Aorta (tissue), 5 donors: ENCODE measurements at regions not wholly inside any gene's neighbourhood (a gene's known extent, or its start where the extent isn't known, plus 50 kb on each side); places are given as distances from the start of the nearest gene placed in this dataset.

ENCODE experiments used
- ATAC-seq: fragments of 200-7000 bp; cut with Tn5 transposase; one replicate; pipeline ENCODE4 v1.9.1; 2022; ENCODE audit warnings: moderate library complexity; ENCODE audit not compliant: low FRiP score
- DNase-seq, 2 donors: peaks; one replicate each; pipeline ENCODE4 v3.0.0-alpha.2; 2020
- H3K27ac ChIP-seq, 2 donors: one replicate each; pipeline ENCODE4 v1.5.1; 2013; ENCODE audit warnings: low read length in 2 of 2, mild to moderate bottlenecking in 2 of 2, moderate library complexity in 2 of 2, control low read depth in 1 of 2, inconsistent platforms in 1 of 2, low read depth in 1 of 2
- H3K27me3 ChIP-seq, 2 donors: one replicate each; pipeline ENCODE4 v1.6.1; 2013; ENCODE audit warnings: control low read depth in 1 of 2, low read length in 1 of 2, mild to moderate bottlenecking in 1 of 2, moderate library complexity in 1 of 2; ENCODE audit not compliant: insufficient read depth in 2 of 2, control insufficient read depth in 1 of 2
- H3K36me3 ChIP-seq, 2 donors: one replicate each; pipeline ENCODE4 v1.6.1; 2013; ENCODE audit warnings: control low read depth in 1 of 2, low read length in 1 of 2, mild to moderate bottlenecking in 1 of 2; ENCODE audit not compliant: insufficient read depth in 2 of 2, control insufficient read depth in 1 of 2
- H3K4me1 ChIP-seq, 2 donors: one replicate each; pipeline ENCODE4 v1.6.1; 2013; ENCODE audit warnings: low read length in 2 of 2, control low read depth in 1 of 2, mild to moderate bottlenecking in 1 of 2, moderate library complexity in 1 of 2; ENCODE audit not compliant: insufficient read depth in 2 of 2, control insufficient read depth in 1 of 2
- H3K4me3 ChIP-seq, 2 donors: one replicate each; pipeline ENCODE4 v1.5.1; 2013; ENCODE audit warnings: low read length in 2 of 2, control low read depth in 1 of 2, mild to moderate bottlenecking in 1 of 2
- H3K9me3 ChIP-seq: one replicate; pipeline ENCODE4 v1.6.1; 2013; ENCODE audit warnings: mild to moderate bottlenecking, low read length; ENCODE audit not compliant: control insufficient read depth
- WGBS, 2 donors: extraction: QIAGEN DNeasy Blood & Tissue Kit; methylation state at CpG; one replicate each; pipeline ENCODE4 v1.1.7; 2013; 5-methylcytosine and 5-hydroxymethylcytosine counted together
- intact Hi-C, 2 donors: fragments of 100-400 bp; cut with DNase I; formaldehyde crosslinking; loops; one replicate each; pipeline versions ENCODE4 v1.14.2 to v1.15.0; 2022
- donor health status: healthy with polysubstance abuse.
- donor health status: Bipolar disorder and iron deficiency.
- donor health status: DM: no; HTN: no; CAD: no.
- donor health status: DM: no; HTN: no; CAD: no.
- donor health status: DM: yes; HTN: yes; CAD: no.

DNA sequence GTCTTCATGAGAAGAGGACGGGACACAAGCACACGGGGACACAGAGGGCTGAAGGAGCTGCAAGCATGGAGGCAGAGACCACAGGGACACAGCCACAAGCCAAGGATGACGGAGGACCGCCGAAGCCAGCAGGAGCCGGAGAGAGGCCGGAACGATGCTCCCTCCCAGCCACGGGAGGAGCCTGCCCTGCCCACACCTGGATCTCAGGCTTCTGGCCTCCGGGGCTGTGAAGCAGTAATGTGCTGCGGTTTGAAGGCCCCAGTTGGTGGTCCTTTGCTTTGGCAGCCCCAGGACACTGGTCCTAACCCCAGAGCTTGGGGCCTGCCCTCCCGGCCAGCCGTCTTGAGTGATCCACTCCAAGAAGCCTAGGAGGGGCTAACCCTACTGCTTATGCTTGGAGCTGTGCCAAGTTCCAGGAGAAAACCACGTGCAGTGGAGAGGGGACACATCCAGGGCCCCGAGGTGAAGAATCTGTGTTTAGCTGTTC is 85.9 kb downstream of the HMX1 start:
- 55 to 58% methylated on average over 15 of the region's 15 CpGs for WGBS, 2 donors
- no peaks in the 10 kb centered on the region for H3K36me3 ChIP-seq

DNA sequence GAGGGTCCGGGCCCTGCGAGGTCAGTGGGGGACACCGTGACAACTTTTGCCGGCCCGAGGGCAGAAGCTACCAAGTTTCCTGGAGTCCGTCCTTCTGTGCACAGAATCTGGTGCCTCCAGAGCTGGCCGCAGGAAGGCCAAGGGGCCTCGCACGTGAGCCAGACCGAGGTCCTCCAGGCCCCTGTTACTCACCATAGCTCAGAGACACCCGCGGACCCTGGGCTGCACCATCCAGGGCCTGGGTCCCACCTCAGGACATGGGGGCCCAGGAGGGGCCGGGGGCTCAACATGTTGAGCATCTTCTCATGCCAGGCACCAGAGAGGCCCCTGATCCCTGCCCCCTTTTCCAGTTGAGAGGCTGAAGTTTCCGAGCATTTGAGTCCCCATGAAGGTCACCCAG is 87.9 kb downstream of the HMX1 start:
- H3K27me3 ChIP-seq: no peaks in the 10 kb centered on the region
- H3K27ac ChIP-seq: no peak overlapping the region
- H3K36me3 ChIP-seq: no peaks in the 10 kb centered on the region
- WGBS, 2 donors: 73 to 79% methylated on average over 14 of the region's 14 CpGs
- no peak overlapping the region for H3K4me3 ChIP-seq
- intact Hi-C loops: no loop called here
- DNase-seq (no peak), ATAC-seq (no peak)
- H3K4me1 ChIP-seq: no peaks in the 10 kb centered on the region
- no peaks in the 10 kb centered on the region for H3K9me3 ChIP-seq

More for the DNA sequence above, 85.9 kb downstream of the HMX1 start:
- Histone ChIP-seq H3K4me3 (no peak overlapping the region), H3K27me3 (no peaks in the 10 kb centered on the region), H3K9me3 (no peaks in the 10 kb centered on the region), H3K4me1 (no peaks in the 10 kb centered on the region), H3K27ac (no peak overlapping the region)
- intact Hi-C loops: no loop called here
- DNase-seq (no peak), ATAC-seq (no peak)

DNA sequence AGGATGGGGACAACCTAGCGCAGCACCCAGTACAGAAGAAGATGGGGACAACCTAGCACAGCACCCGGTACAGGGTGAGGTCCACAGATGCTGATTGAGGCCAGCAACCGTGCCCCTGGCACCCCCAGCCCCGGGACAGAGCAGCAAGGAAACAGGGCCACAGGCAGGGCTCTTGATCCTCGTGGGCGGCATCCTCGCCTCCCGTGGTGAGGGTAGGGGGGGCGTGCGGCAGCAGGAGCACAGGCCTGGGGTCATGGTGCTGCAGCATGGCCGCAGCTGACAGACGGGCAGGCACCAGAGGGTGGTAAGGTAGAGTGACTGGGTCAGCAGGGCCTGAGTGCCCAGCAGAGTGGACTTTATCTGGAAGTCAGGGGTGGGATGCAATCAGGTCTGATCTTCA is 89.5 kb downstream of the HMX1 start:
- Histone ChIP-seq H3K36me3 (no peaks in the 10 kb centered on the region), H3K4me3 (no peak overlapping the region), H3K27me3 (no peaks in the 10 kb centered on the region), H3K9me3 (no peaks in the 10 kb centered on the region), H3K4me1 (no peaks in the 10 kb centered on the region), H3K27ac (no peak overlapping the region)
- ATAC-seq (no peak), DNase-seq (no peak)
- intact Hi-C loops: no loop called here
- 79 to 86% methylated on average over 12 of the region's 12 CpGs for WGBS, 2 donors

DNA sequence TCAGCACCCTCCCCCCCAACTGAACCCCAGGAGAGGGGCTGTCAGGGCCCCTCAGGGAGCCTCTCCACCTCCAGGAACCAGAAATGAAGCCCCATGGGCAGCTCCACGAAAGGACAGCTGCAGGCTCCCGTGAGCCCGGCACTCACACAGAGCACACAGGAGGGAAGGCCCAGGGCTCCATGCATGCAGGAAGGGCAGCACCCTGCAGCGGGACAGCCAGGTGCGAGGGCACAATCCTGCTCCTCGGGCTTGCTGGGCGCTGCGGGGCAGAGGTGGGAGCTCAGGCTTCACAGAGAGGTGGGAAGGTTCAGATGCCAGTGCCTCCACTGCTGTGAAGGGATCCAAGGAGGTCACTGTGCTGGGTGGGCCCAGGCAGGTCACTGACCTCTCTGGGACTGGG is 90.0 kb downstream of the HMX1 start:
- no peak for DNase-seq
- intact Hi-C loops: no loop called here
- ATAC-seq: no peak
- no peaks in the 10 kb centered on the region for H3K9me3 ChIP-seq
- no peak overlapping the region for H3K27ac ChIP-seq
- no peaks in the 10 kb centered on the region for H3K36me3 ChIP-seq
- H3K4me1 ChIP-seq: no peaks in the 10 kb centered on the region
- H3K27me3 ChIP-seq: no peaks in the 10 kb centered on the region
- no peak overlapping the region for H3K4me3 ChIP-seq
- 89 to 90% methylated on average over 8 of the region's 8 CpGs for WGBS, 2 donors

DNA sequence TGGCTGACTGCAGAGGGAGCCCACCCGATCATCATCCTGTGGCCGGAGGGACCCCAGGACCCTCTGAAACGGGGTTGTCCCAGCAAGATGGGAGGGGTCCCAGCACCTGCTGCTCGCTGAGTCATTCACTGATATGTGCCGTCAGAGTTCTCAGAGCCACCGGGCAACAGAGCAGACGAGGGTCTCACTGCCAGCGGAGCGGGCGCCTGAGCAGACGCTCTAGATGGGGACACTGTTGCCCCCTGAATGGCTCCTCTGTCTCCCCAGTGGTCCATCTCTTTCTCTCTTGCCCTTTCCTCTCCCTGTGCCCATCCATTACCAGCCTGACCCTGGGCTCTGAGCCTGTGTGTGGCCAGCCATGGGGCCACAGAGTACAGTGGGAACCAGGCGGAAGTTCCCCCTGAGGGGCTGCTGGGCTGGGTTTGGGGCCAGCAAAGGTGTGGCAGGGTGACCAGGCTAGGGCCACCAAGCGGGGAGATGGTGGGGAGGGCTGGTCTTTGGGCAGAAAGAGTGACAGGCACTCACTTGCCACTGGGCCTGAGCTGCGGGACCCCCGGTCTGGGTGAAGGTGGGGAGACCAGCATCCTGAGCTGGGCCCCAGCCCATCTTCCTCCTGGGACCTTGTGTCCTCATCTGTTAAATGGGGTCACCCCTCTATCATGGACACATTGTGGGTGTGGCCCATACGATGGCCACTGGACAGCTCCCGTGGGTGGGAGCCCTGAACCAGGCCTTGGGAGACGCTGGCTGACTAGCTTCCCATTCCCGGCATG is 90.9 kb downstream of the HMX1 start:
- no peak for DNase-seq
- H3K4me3 ChIP-seq: no peak overlapping the region
- no peaks in the 10 kb centered on the region for H3K27me3 ChIP-seq
- H3K27ac ChIP-seq: no peak overlapping the region
- ATAC-seq: no peak
- no peaks in the 10 kb centered on the region for H3K4me1 ChIP-seq
- H3K36me3 ChIP-seq: no peaks in the 10 kb centered on the region
- no peaks in the 10 kb centered on the region for H3K9me3 ChIP-seq
- intact Hi-C loops: no loop called here
- 73 to 74% methylated on average over 16 to 19 of the region's 19 CpGs for WGBS, 2 donors

DNA sequence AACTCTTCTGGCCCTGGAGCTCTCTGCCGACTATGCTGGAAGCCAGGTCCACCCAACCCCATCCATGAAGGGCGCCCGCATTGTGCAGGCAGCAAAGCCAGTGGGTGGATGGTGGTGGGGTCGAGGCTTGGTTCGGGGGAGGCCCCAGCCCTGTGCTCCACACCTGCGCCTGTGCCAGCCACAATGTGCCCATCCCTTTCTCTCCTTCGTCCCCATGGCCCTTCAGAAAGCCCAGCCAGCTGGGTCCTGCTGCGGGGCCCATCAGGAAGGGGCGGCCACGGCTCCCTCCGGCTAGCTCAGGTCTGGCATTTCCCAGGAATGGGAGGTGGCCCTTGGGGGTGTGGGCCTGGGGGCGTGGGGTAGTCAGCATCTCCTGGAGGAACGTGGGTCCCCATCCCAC is 91.6 kb downstream of the HMX1 start:
- no peak overlapping the region for H3K27ac ChIP-seq
- H3K4me3 ChIP-seq: no peak overlapping the region
- no peak for DNase-seq
- no peaks in the 10 kb centered on the region for H3K4me1 ChIP-seq
- no peak for ATAC-seq
- H3K27me3 ChIP-seq: no peaks in the 10 kb centered on the region
- H3K36me3 ChIP-seq: no peaks in the 10 kb centered on the region
- no peaks in the 10 kb centered on the region for H3K9me3 ChIP-seq
- WGBS, 2 donors: 60 to 61% methylated on average over 12 to 13 of the region's 13 CpGs
- intact Hi-C loops: no loop called here

DNA sequence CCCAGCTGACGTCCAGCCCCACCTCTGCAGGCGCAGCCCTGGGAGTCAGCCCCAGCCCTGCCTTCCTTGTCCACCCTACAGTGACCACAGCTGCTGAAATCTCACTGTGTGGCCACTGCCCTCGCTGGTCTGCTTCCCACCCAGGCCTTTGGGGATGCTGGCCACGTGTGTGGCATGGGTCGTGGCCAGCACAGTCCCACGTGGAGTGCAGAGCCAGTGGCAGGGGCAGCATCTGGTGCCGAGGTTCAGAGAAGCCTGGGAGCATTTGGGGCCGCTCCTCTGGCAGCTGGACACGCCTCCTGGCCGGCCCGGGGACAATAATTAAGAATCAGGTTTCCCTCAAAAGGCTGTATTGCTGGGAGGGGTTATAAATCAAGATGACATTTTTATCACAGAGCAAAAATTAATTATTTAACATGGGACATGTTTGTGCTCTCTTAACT is 92.1 kb downstream of the HMX1 start:
- Histone ChIP-seq H3K27ac (no peak overlapping the region), H3K4me3 (no peak overlapping the region), H3K27me3 (no peaks in the 10 kb centered on the region), H3K9me3 (no peaks in the 10 kb centered on the region), H3K4me1 (no peaks in the 10 kb centered on the region), H3K36me3 (no peaks in the 10 kb centered on the region)
- intact Hi-C loops: no loop called here
- ATAC-seq (no peak), DNase-seq (no peak)
- 18 to 19% methylated on average over 11 of the region's 11 CpGs for WGBS, 2 donors

DNA sequence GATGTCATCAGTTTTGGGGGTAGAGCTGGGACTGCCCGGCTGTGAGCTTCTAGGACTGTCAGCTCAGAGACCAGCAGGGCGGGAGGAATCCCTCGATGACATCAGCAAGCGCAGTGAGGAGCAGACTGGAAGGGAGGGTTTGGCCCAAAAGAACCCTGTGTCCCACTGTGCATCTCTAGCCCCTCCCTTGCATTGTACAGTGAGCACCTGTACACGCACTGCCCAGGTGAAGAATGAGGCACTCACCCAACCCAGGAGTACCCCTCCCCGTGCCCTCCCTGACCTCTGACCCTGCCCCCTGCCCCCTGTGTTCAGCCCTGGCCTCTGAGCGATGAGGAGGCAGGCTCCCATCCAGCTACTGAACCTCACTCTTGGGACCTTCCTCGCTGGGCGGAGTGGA is 92.9 kb downstream of the HMX1 start:
- no peak for ATAC-seq
- no peak for DNase-seq
- intact Hi-C loops: no loop called here
- Histone ChIP-seq H3K4me1 (no peaks in the 10 kb centered on the region), H3K27ac (no peak overlapping the region), H3K9me3 (no peaks in the 10 kb centered on the region), H3K4me3 (no peak overlapping the region), H3K27me3 (no peaks in the 10 kb centered on the region), H3K36me3 (no peaks in the 10 kb centered on the region)
- WGBS, 2 donors: 64 to 72% methylated on average over 9 of the region's 9 CpGs

DNA sequence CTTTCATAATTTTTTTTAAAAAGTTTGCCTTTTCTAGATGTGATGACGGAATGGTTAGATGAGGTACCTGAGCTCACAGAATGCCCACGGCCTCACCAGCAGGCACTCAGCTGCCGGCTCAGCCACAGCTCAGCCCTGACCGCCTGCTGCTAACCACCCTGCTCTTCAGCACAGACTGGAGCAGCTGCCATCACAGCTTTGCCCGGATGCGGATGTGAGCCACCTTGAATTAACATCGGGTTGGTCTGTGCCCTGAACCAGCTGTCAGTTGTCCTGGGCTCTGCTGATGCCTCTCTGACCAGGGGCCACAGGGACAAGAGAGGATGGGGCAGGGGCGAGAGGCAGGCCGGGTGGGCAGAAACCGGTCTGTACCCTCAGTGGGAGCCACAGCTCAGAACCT is 93.3 kb downstream of the HMX1 start:
- no peak for DNase-seq
- Histone ChIP-seq H3K27ac (no peak overlapping the region), H3K27me3 (no peaks in the 10 kb centered on the region), H3K36me3 (no peaks in the 10 kb centered on the region), H3K9me3 (no peaks in the 10 kb centered on the region), H3K4me3 (no peak overlapping the region), H3K4me1 (no peaks in the 10 kb centered on the region)
- no peak for ATAC-seq
- 64 to 70% methylated on average over 10 of the region's 10 CpGs for WGBS, 2 donors
- intact Hi-C loops: no loop called here
